GM23338 (cell line): ENCODE measurements at regions not wholly inside any gene's neighbourhood (a gene's known extent, or its start where the extent isn't known, plus 50 kb on each side); places are given as distances from the start of the nearest gene placed in this dataset.

Source experiments
- ATAC-seq: fragments of 200-7000 bp; cut with Tn5 transposase; 3 replicates; pipeline ENCODE4 v1.9.1; 2020
- DNase-seq: peaks from one replicate; pipeline ENCODE4 v3.0.0-alpha.2; 2015; ENCODE audit warnings: low spot score
- H2AFZ ChIP-seq: fragments of 200-600 bp; sonication (generic); 2 replicates; pipeline ENCODE4 v1.8.0; 2016; ENCODE audit warnings: antibody characterized with exemption, mild to moderate bottlenecking, moderate library complexity
- H3F3A ChIP-seq: fragments of 200-600 bp; sonication (generic); replicated peaks from 2 replicates; pipeline ENCODE4 v1.8.0; 2017; ENCODE audit warnings: antibody characterized with exemption, mixed run types, low read depth
- H3K27ac ChIP-seq: fragments of 200-600 bp; sonication (generic); 2 replicates; pipeline ENCODE4 v1.6.1; 2016; ENCODE audit warnings: low read depth
- H3K27me3 ChIP-seq: fragments of 200-600 bp; sonication (generic); 2 replicates; pipeline ENCODE4 v1.8.0; 2016; ENCODE audit warnings: mild to moderate bottlenecking, mixed run types, moderate library complexity; ENCODE audit not compliant: insufficient read depth
- H3K36me3 ChIP-seq: fragments of 200-600 bp; sonication (generic); 2 replicates; pipeline ENCODE4 v1.8.0; 2016; ENCODE audit warnings: mild to moderate bottlenecking; ENCODE audit not compliant: insufficient read depth
- H3K4me1 ChIP-seq: fragments of 200-600 bp; sonication (generic); 2 replicates; pipeline ENCODE4 v1.8.0; 2016; ENCODE audit warnings: mild to moderate bottlenecking, moderate library complexity; ENCODE audit not compliant: insufficient read depth
- H3K4me2 ChIP-seq: fragments of 200-600 bp; sonication (generic); 2 replicates; pipeline ENCODE4 v1.7.1; 2017; ENCODE audit warnings: mixed run types
- H3K4me3 ChIP-seq: fragments of 200-600 bp; sonication (generic); 2 replicates; pipeline ENCODE4 v1.6.1; 2016; ENCODE audit warnings: mixed run types
- H3K79me2 ChIP-seq: fragments of 200-600 bp; sonication (generic); replicated peaks from 2 replicates; pipeline ENCODE4 v1.8.0; 2017; ENCODE audit warnings: mild to moderate bottlenecking; ENCODE audit not compliant: insufficient read depth
- H3K9me2 ChIP-seq: fragments of 200-600 bp; sonication (generic); 2 replicates; pipeline ENCODE4 v1.8.0; 2017; ENCODE audit not compliant: insufficient read depth
- H4K20me1 ChIP-seq: fragments of 200-600 bp; sonication (generic); replicated peaks from 2 replicates; pipeline ENCODE4 v1.8.0; 2017; ENCODE audit warnings: mild to moderate bottlenecking; ENCODE audit not compliant: insufficient read depth
- H3K27ac Mint-ChIP-seq: 2 replicates; pipeline ENCODE4 v1.8.0; 2020; ENCODE audit warnings: inconsistent platforms, mild to moderate bottlenecking, moderate library complexity, mixed read lengths
- H3K27me3 Mint-ChIP-seq: 3 replicates; pipeline ENCODE4 v1.8.0; 2022; ENCODE audit warnings: low read depth, mild to moderate bottlenecking, moderate library complexity, mixed read lengths, inconsistent platforms; ENCODE audit not compliant: insufficient read depth, poor library complexity
- H3K36me3 Mint-ChIP-seq: 3 replicates; pipeline ENCODE4 v1.8.0; 2021; ENCODE audit warnings: low read depth, mild to moderate bottlenecking, inconsistent platforms, moderate library complexity, mixed read lengths
- H3K4me1 Mint-ChIP-seq: 3 replicates; pipeline ENCODE4 v1.8.0; 2020; ENCODE audit warnings: mild to moderate bottlenecking, inconsistent platforms, mixed read lengths
- H3K4me3 Mint-ChIP-seq: 3 replicates; pipeline ENCODE4 v1.8.0; 2021; ENCODE audit warnings: moderate library complexity, mild to moderate bottlenecking, inconsistent platforms, mixed read lengths
- H3K9me3 Mint-ChIP-seq: 3 replicates; pipeline ENCODE4 v1.8.0; 2020; ENCODE audit warnings: moderate library complexity, mild to moderate bottlenecking, inconsistent platforms, mixed read lengths
- CREB1 ChIP-seq: fragments of 250-450 bp; sonication (Bioruptor Pico); IDR thresholded peaks from 2 replicates; pipeline ENCODE4 v1.5.0; 2020; ENCODE audit warnings: low read depth, mild to moderate bottlenecking, moderate library complexity
- CTCF ChIP-seq, 2 experiments: fragments of 200-600 bp in 1 of 2; sonication (generic) in 1 of 2; conservative IDR thresholded peaks; 2 replicates each; pipeline versions ENCODE4 v1.5.1 to v1.6.1; 2016 to 2017; ENCODE audit warnings: antibody characterized with exemption in 2 of 2, low read depth in 2 of 2, mild to moderate bottlenecking in 2 of 2, moderate library complexity in 1 of 2
- ETS1 ChIP-seq: IDR thresholded peaks from 2 replicates; pipeline ENCODE4 v1.6.1; 2016; ENCODE audit warnings: antibody characterized with exemption
- EZH2 ChIP-seq: fragments of 200-600 bp; sonication (generic); IDR thresholded peaks from one replicate; pipeline ENCODE4 v1.8.0; 2017; ENCODE audit warnings: antibody characterized with exemption, mild to moderate bottlenecking, low read depth; ENCODE audit not compliant: unreplicated experiment
- EZH2phosphoT487 ChIP-seq: fragments of 200-600 bp; sonication (generic); IDR thresholded peaks from one replicate; pipeline ENCODE4 v1.8.1; 2018; ENCODE audit warnings: antibody characterized with exemption; ENCODE audit not compliant: unreplicated experiment
- JUNB ChIP-seq: IDR thresholded peaks from one replicate; pipeline ENCODE4 v1.6.1; 2016; ENCODE audit warnings: antibody characterized with exemption; ENCODE audit not compliant: unreplicated experiment
- NANOG ChIP-seq: IDR thresholded peaks from 2 replicates; pipeline ENCODE4 v1.6.1; 2016; ENCODE audit warnings: antibody characterized with exemption, borderline replicate concordance
- POLR2AphosphoS5 ChIP-seq: IDR thresholded peaks from 2 replicates; pipeline ENCODE4 v1.6.1; 2016; ENCODE audit warnings: antibody characterized with exemption, low read depth
- REST ChIP-seq: IDR thresholded peaks from one replicate; pipeline ENCODE4 v1.6.1; 2018; ENCODE audit warnings: antibody characterized with exemption; ENCODE audit not compliant: unreplicated experiment
- STAT1 ChIP-seq: IDR thresholded peaks from one replicate; pipeline ENCODE4 v1.6.1; 2016; ENCODE audit warnings: antibody characterized with exemption; ENCODE audit not compliant: unreplicated experiment
- ZNF114 ChIP-seq: fragments of 250-450 bp; sonication (Bioruptor Pico); IDR thresholded peaks from 2 replicates; pipeline ENCODE4 v1.5.0; 2020; ENCODE audit warnings: mild to moderate bottlenecking, moderate library complexity
- ZNF331 ChIP-seq: fragments of 250-450 bp; sonication (Bioruptor Pico); IDR thresholded peaks from 2 replicates; pipeline ENCODE4 v1.5.0; 2020; ENCODE audit warnings: low read depth, mild to moderate bottlenecking, moderate library complexity
- ZNF462 ChIP-seq: fragments of 250-450 bp; sonication (Bioruptor Pico); IDR thresholded peaks from 2 replicates; pipeline ENCODE4 v1.5.0; 2020; ENCODE audit warnings: mild to moderate bottlenecking, moderate library complexity

- no peak overlapping the region for H3K27ac Mint-ChIP-seq
- no peak overlapping the region for H3K4me3 ChIP-seq
- no peaks in the 10 kb centered on the region for H3K36me3 Mint-ChIP-seq
- H3K4me1 Mint-ChIP-seq, result peaks cover 27% of the 10 kb centered on the region
- H3K27me3 ChIP-seq, result peaks cover 66% of the 10 kb centered on the region
- DNase-seq (no peak), ATAC-seq (no peak)
- H3K27me3 Mint-ChIP-seq, result peaks cover 81% of the 10 kb centered on the region
- H4K20me1 ChIP-seq, result no peaks in the 10 kb centered on the region; the same call in 1 of the 2 replicates
- H3K4me3 Mint-ChIP-seq, result no peak overlapping the region; the same call in 2 of the 3 replicates
- 0 out of 2 replicates have a peak, but pooled peaks cover 2% of the 10 kb centered on the region for H3F3A ChIP-seq
- H3K27ac ChIP-seq, result no peak overlapping the region
- no peaks in the 10 kb centered on the region for H3K36me3 ChIP-seq
- H3K9me3 Mint-ChIP-seq, result peaks cover 6% of the 10 kb centered on the region; the same call in 2 of the 3 replicates
- no peaks in the 10 kb centered on the region for H3K9me2 ChIP-seq
- no peaks in the 10 kb centered on the region for H3K79me2 ChIP-seq
- TF ChIP-seq REST (no peak), EZH2phosphoT487 (no peak), EZH2 (no peak), NANOG (no peak), JUNB (no peak), ZNF331 (no peak), CREB1 (CRISPR knock-in tag) (no peak), ZNF114 (CRISPR knock-in tag) (no peak), ETS1 (no peak), STAT1 (no peak), ZNF462 (CRISPR knock-in tag) (no peak), CTCF (conservative IDR thresholded peaks at IDR 0.05; ENCODE audit: low read depth in 2 of 2) (no peak), POLR2AphosphoS5 (no peak)
- peaks cover 14% of the 10 kb centered on the region; the same call in 1 of the 2 replicates for H3K4me1 ChIP-seq
- no peak overlapping the region for H3K4me2 ChIP-seq
- no peak overlapping the region for H2AFZ ChIP-seq
Measured at GRCh38 chr9:129435291-129435690, 185.6 kb downstream of the C9orf50 start.
